A549 (cell line): ENCODE measurements at regions not wholly inside any gene's neighbourhood (a gene's known extent, or its start where the extent isn't known, plus 50 kb on each side); places are given as distances from the start of the nearest gene placed in this dataset.

ENCODE experiments used
- ATAC-seq, 2 experiments: fragments of 200-7000 bp in 1 of 2; fragments of >200 bp in 1 of 2; cut with Nextera tagmentation in 1 of 2; cut with Tn5 transposase in 1 of 2; 3 replicates each; pipeline versions ENCODE4 v1.8.0 to v1.9.1; 2018 to 2020; ENCODE audit warnings: mild to moderate bottlenecking in 1 of 2, moderate library complexity in 1 of 2
- CTCF ChIA-PET: fragments of 300-600 bp; sonication (Branson Sonifier 250); formaldehyde crosslinking; extraction: SDS; loops from one replicate; lab custom pipeline; 2021; ENCODE audit warnings: antibody characterized with exemption, inconsistent platforms; lab: Yijun Ruan, JAX
- POLR2A ChIA-PET: fragments of 350-600 bp; formaldehyde crosslinking; extraction: SDS; loops from one replicate; lab custom pipeline; 2021; ENCODE audit warnings: antibody characterized with exemption, inconsistent platforms; lab: Yijun Ruan, JAX
- DNase-seq, 2 experiments: peaks; one replicate each; pipeline versions ENCODE4 v3.0.0 to v3.0.0-alpha.2; 2011 to 2016; ENCODE audit warnings: low read depth in 1 of 2, low spot score in 1 of 2
- FAIRE-seq: peaks from 2 replicates; lab custom pipeline; 2011; peaks lifted over from hg19 to GRCh38; lab: Jason Lieb, UNC
- H3K27ac ChIP-seq, 2 experiments: fragments of >200 bp; sonication (Bioruptor Twin); formaldehyde crosslinking; 3 replicates each; pipeline ENCODE4 v1.5.1; 2016 to 2017
- H3K4me1 ChIP-seq: fragments of >200 bp; sonication (Bioruptor Twin); formaldehyde crosslinking; 3 replicates; pipeline ENCODE4 v1.6.1; 2016
- H3K4me2 ChIP-seq: fragments of >200 bp; sonication (Bioruptor Twin); formaldehyde crosslinking; 3 replicates; pipeline ENCODE4 v1.6.1; 2016
- H3K4me3 ChIP-seq: fragments of >200 bp; sonication (Bioruptor Twin); formaldehyde crosslinking; 3 replicates; pipeline ENCODE4 v1.5.1; 2016
- H3K9me3 ChIP-seq: fragments of >200 bp; sonication (Bioruptor Twin); formaldehyde crosslinking; 3 replicates; pipeline ENCODE4 v1.6.1; 2016
- BHLHE40 ChIP-seq: IDR thresholded peaks from 2 replicates; pipeline ENCODE4 v1.6.1; 2012; ENCODE audit warnings: low read depth, low read length, inconsistent platforms
- CHD2 ChIP-seq: fragments of 150-350 bp; IDR thresholded peaks from 2 replicates; pipeline ENCODE4 v1.6.1; 2014; ENCODE audit warnings: low read length; ENCODE audit not compliant: partially characterized antibody
- EHF ChIP-seq: fragments of 250-450 bp; sonication (Bioruptor Pico); IDR thresholded peaks from 2 replicates; pipeline ENCODE4 v1.5.0; 2020; ENCODE audit warnings: mild to moderate bottlenecking
- FOSL2 ChIP-seq, 2 experiments: fragments of 450-650 bp in 1 of 2; fragments of >200 bp in 1 of 2; sonication (Bioruptor Twin) in 1 of 2; formaldehyde crosslinking; IDR thresholded peaks; 2 replicates each; pipeline versions ENCODE4 v1.5.0 to v1.6.1; 2016 to 2020; ENCODE audit warnings: mild to moderate bottlenecking in 1 of 2, moderate library complexity in 1 of 2
- FOXS1 ChIP-seq: fragments of 250-450 bp; sonication (Bioruptor Pico); IDR thresholded peaks from 2 replicates; pipeline ENCODE4 v1.5.0; 2020; ENCODE audit warnings: mild to moderate bottlenecking, moderate library complexity
- HDAC2 ChIP-seq: fragments of 200-600 bp; sonication (generic); IDR thresholded peaks from 2 replicates; pipeline ENCODE4 v1.6.1; 2016
- HOXA7 ChIP-seq: fragments of 250-450 bp; sonication (Bioruptor Pico); IDR thresholded peaks from 2 replicates; pipeline ENCODE4 v1.5.0; 2020; ENCODE audit warnings: mild to moderate bottlenecking, moderate library complexity
- JUNB ChIP-seq: fragments of >200 bp; sonication (Bioruptor Twin); formaldehyde crosslinking; IDR thresholded peaks from 2 replicates; pipeline ENCODE4 v1.6.1; 2016
- KDM5A ChIP-seq: fragments of 200-600 bp; sonication (generic); IDR thresholded peaks from 2 replicates; pipeline ENCODE4 v1.6.1; 2016; ENCODE audit warnings: antibody characterized with exemption, mild to moderate bottlenecking
- NPAS2 ChIP-seq: fragments of 250-450 bp; sonication (Bioruptor Pico); IDR thresholded peaks from 2 replicates; pipeline ENCODE4 v1.8.0; 2022; ENCODE audit warnings: mild to moderate bottlenecking, moderate library complexity, borderline replicate concordance
- NR3C1 ChIP-seq: fragments of >200 bp; sonication (Bioruptor Twin); formaldehyde crosslinking; IDR thresholded peaks from 3 replicates; pipeline ENCODE4 v1.6.1; 2017
- PHF8 ChIP-seq: fragments of 200-600 bp; sonication (generic); IDR thresholded peaks from 2 replicates; pipeline ENCODE4 v1.6.1; 2016; ENCODE audit warnings: low read depth, mild to moderate bottlenecking, antibody characterized with exemption, moderate library complexity, borderline replicate concordance
- POLR2AphosphoS2 ChIP-seq: conservative IDR thresholded peaks from 2 replicates; pipeline ENCODE4 v1.6.1; 2012; ENCODE audit warnings: low read length, improper control_type of control experiment, inconsistent platforms
- RFX5 ChIP-seq: fragments of 450-650 bp; IDR thresholded peaks from 2 replicates; pipeline ENCODE4 v1.7.1; 2014; ENCODE audit warnings: antibody characterized with exemption, mild to moderate bottlenecking, moderate library complexity
- RNF2 ChIP-seq: fragments of 200-600 bp; sonication (generic); IDR thresholded peaks from 2 replicates; pipeline ENCODE4 v1.6.1; 2016; ENCODE audit warnings: low read depth, mild to moderate bottlenecking, antibody characterized with exemption, moderate library complexity, borderline replicate concordance
- SMC3 ChIP-seq: fragments of >200 bp; sonication (Bioruptor Twin); formaldehyde crosslinking; IDR thresholded peaks from 3 replicates; pipeline ENCODE4 v1.6.1; 2018; ENCODE audit warnings: inconsistent platforms
- TFCP2L1 ChIP-seq: fragments of 250-450 bp; sonication (Bioruptor Pico); IDR thresholded peaks from 2 replicates; pipeline ENCODE4 v1.5.0; 2021; ENCODE audit warnings: mild to moderate bottlenecking
- TP53 ChIP-seq: fragments of 250-450 bp; sonication (Bioruptor Pico); IDR thresholded peaks from 2 replicates; pipeline ENCODE4 v1.5.0; 2021; ENCODE audit warnings: mild to moderate bottlenecking, moderate library complexity
- ZNF302 ChIP-seq: fragments of 250-450 bp; sonication (Bioruptor Pico); IDR thresholded peaks from 2 replicates; pipeline ENCODE4 v1.9.0; 2021; ENCODE audit warnings: inconsistent platforms, mild to moderate bottlenecking, moderate library complexity
- ZSCAN20 ChIP-seq: fragments of 250-450 bp; sonication (Bioruptor Pico); IDR thresholded peaks from 2 replicates; pipeline ENCODE4 v1.8.0; 2022; ENCODE audit warnings: mild to moderate bottlenecking, moderate library complexity
- WGBS: methylation state at CpG from one replicate; pipeline ENCODE4 v1.1.6; 2017; ENCODE audit errors: missing lambda C conversion rate; 5-methylcytosine and 5-hydroxymethylcytosine counted together
- TF ChIP-seq, protein P1 (sequence below): IDR thresholded peaks from 2 replicates; pipeline ENCODE4 v1.6.1; 2012; ENCODE audit warnings: low read depth, borderline replicate concordance
- TF ChIP-seq, protein P2 (sequence below): fragments of >200 bp; sonication (Bioruptor Twin); formaldehyde crosslinking; IDR thresholded peaks from 2 replicates; pipeline ENCODE4 v1.6.1; 2016
- TF ChIP-seq, protein P3 (sequence below): fragments of 450-650 bp; IDR thresholded peaks from 2 replicates; pipeline ENCODE4 v1.6.1; 2014; ENCODE audit warnings: antibody characterized with exemption
- TF ChIP-seq, protein P4 (sequence below): IDR thresholded peaks from 2 replicates; pipeline ENCODE4 v1.6.1; 2012

DNA sequence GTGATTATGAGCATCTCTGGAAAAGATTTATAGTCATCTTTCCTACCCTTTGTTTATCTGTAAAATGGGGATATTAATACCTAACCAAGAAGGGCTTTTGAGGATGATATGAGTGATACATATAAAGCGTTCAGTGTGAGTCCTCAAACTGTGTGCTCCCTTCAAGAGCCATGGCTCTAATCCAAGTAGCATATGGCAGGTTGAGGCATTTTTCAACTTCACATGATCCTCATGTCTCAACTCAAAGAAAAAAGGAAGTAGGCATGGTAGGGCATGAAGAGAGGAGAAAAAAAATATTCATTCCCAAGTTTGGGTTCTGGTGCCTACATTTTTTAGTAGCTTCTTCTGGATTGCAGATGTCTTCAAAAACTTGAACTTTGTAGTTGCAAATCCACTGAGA is 286.3 kb upstream of the ATP2B1 start:
- TF ChIP-seq RFX5 (no peak), HDAC2 (no peak), BHLHE40 (no peak), TP53 (CRISPR knock-in tag) (no peak), SMC3 (no peak), ZSCAN20 (CRISPR knock-in tag) (no peak), HOXA7 (CRISPR knock-in tag) (no peak), POLR2AphosphoS2 (no peak), CHD2 (no peak), NR3C1 (no peak)
- TF ChIP-seq, protein P1, sequence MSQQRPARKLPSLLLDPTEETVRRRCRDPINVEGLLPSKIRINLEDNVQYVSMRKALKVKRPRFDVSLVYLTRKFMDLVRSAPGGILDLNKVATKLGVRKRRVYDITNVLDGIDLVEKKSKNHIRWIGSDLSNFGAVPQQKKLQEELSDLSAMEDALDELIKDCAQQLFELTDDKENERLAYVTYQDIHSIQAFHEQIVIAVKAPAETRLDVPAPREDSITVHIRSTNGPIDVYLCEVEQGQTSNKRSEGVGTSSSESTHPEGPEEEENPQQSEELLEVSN = no peak
- no peak overlapping the region for H3K4me2 ChIP-seq
- FAIRE-seq (no peak), DNase-seq (no peak), ATAC-seq (no peak)
- ChIA-PET CTCF (no interaction called here), POLR2A (no interaction called here)
- peaks cover 7% of the 10 kb centered on the region; the same call in 1 of the 3 replicates for H3K9me3 ChIP-seq
- no peak overlapping the region for H3K27ac ChIP-seq
- no peaks in the 10 kb centered on the region for H3K4me1 ChIP-seq
- WGBS = 82% methylated on average over 1 of the region's 1 CpG
- H3K4me3 ChIP-seq = no peak overlapping the region

DNA sequence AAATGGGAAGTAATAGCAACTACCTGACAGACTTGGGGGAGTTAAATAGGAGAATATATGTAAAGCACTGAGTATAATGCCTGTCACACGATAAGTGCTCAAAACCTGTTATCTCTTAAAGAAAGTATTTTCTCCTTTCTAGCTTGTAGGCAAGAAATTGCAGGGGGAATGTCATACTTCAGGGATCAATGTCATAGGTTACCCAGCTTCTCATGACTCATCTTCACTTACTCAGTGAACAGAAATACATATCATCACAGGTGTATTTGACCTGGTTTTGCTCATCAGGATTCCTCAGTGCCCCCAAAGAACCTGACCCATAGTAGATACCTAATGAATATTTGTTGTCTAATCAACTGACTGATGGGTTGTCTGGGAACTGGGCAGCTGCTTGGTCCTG is 285.0 kb upstream of the ATP2B1 start:
- no peak overlapping the region for H3K4me3 ChIP-seq
- no peak overlapping the region for H3K4me2 ChIP-seq
- H3K4me1 ChIP-seq = no peaks in the 10 kb centered on the region
- ChIA-PET CTCF (interaction anchor here (0.6 kb wide), 1 partner anchor 952 kb away, joined by 4 read pairs; no protein-coding TSS in a partner anchor), POLR2A (no interaction called here)
- H3K9me3 ChIP-seq = peaks cover 7% of the 10 kb centered on the region; the same call in 1 of the 3 replicates
- 77% methylated on average over 1 of the region's 1 CpG for WGBS
- ATAC-seq = no peak
- DNase-seq = no peak
- H3K27ac ChIP-seq = no peak overlapping the region
- FAIRE-seq = no peak
- TF ChIP-seq JUNB = no peak
- no peak for TF ChIP-seq KDM5A
- no peak for TF ChIP-seq ZSCAN20 (CRISPR knock-in tag)
- TF ChIP-seq RNF2 = no peak
- TF ChIP-seq, protein P2, sequence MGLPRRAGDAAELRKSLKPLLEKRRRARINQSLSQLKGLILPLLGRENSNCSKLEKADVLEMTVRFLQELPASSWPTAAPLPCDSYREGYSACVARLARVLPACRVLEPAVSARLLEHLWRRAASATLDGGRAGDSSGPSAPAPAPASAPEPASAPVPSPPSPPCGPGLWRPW = no peak
- no peak for TF ChIP-seq EHF (CRISPR knock-in tag)
- TF ChIP-seq FOSL2 (IDR thresholded peaks at IDR 0.05) = no peak
- peak; percentile 48; the same call in 1 of the 2 replicates for TF ChIP-seq FOSL2 (CRISPR knock-in tag; IDR thresholded peaks at IDR 0.05)
- no peak for TF ChIP-seq NPAS2 (CRISPR knock-in tag)

DNA sequence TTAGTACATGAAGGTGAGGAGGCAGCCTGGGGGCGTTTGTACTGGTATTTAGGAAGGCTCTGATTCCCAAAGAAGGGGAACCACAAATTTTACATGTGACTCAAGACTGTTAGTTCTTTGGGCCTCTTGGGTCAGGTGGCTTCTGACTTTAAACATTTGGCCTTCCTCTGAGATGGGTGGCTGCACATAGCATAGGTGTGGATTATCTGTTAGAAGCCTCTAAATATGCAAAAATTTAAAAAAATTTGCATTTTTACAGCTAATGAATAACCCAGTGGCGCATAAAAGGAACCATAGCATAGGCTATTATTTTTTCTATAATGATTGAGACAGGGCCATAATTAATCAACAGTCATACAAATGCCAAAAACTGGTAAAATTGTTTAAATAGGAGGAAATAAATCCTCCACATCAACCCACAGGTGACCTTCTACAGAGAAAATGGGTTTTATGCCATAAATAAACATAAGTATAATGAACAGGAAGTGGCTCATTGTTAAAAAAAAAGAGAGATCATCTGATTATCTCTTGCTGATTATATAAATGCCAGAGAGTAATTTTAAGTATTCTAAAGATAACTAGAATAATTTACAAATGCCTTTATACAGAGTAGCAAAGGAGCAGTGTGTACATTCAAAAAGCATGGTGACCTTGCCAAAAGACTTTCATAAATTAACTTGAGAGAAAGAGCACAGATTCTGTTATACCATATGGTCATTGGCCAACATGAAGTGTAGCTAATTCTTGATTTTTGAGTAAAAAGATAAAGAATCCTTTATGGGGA is 284.2 kb upstream of the ATP2B1 start:
- H3K9me3 ChIP-seq = peaks cover 7% of the 10 kb centered on the region; the same call in 1 of the 3 replicates
- CTCF ChIA-PET = interaction anchor here (0.6 kb wide), 1 partner anchor 948 kb away, joined by 4 read pairs; no protein-coding TSS in a partner anchor
- ATAC-seq (no peak), FAIRE-seq (no peak), DNase-seq (no peak)
- no peaks in the 10 kb centered on the region for H3K4me1 ChIP-seq
- no peak overlapping the region for H3K27ac ChIP-seq
- POLR2A ChIA-PET = no interaction called here
- TF ChIP-seq, protein P3, sequence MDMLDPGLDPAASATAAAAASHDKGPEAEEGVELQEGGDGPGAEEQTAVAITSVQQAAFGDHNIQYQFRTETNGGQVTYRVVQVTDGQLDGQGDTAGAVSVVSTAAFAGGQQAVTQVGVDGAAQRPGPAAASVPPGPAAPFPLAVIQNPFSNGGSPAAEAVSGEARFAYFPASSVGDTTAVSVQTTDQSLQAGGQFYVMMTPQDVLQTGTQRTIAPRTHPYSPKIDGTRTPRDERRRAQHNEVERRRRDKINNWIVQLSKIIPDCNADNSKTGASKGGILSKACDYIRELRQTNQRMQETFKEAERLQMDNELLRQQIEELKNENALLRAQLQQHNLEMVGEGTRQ = no peak
- no peak for TF ChIP-seq TFCP2L1 (CRISPR knock-in tag)
- no peak for TF ChIP-seq ZNF302 (CRISPR knock-in tag)
- no peak for TF ChIP-seq PHF8
- TF ChIP-seq, protein P4, sequence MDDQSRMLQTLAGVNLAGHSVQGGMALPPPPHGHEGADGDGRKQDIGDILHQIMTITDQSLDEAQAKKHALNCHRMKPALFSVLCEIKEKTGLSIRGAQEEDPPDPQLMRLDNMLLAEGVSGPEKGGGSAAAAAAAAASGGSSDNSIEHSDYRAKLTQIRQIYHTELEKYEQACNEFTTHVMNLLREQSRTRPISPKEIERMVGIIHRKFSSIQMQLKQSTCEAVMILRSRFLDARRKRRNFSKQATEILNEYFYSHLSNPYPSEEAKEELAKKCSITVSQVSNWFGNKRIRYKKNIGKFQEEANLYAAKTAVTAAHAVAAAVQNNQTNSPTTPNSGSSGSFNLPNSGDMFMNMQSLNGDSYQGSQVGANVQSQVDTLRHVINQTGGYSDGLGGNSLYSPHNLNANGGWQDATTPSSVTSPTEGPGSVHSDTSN = no peak
- no peak for TF ChIP-seq FOXS1 (CRISPR knock-in tag)
- TF ChIP-seq NPAS2 (CRISPR knock-in tag) = no peak
- TF ChIP-seq BHLHE40 = no peak
- H3K4me3 ChIP-seq = no peak overlapping the region
- H3K4me2 ChIP-seq = no peak overlapping the region
- 50% methylated on average over 2 of the region's 2 CpGs for WGBS
